ENCODE measurements at regions not wholly inside any gene's neighbourhood (a gene's known extent, or its start where the extent isn't known, plus 50 kb on each side); places are given as distances from the start of the nearest gene placed in this dataset.

- no peak for DNase-seq (ENCODE audit: low spot score)
Measured at GRCh38 chr9:119020284-119020683, 349.0 kb downstream of the BRINP1 start.

GRCh38 chr9:119020730-119021333 is 348.4 kb downstream of the BRINP1 start:
- DNase-seq (ENCODE audit: low spot score), result no peak

GRCh38 chr9:119026120-119026519 is 343.1 kb downstream of the BRINP1 start:
- DNase-seq (ENCODE audit: low spot score), result no peak

- DNase-seq (ENCODE audit: low spot score), result no peak
Measured at GRCh38 chr9:119027901-119028699, 341.1 kb downstream of the BRINP1 start.

- no peak for DNase-seq (ENCODE audit: low spot score)
Measured at GRCh38 chr9:119029886-119030285, 339.3 kb downstream of the BRINP1 start.

GRCh38 chr9:119033596-119033995 is 335.6 kb downstream of the BRINP1 start:
- DNase-seq (ENCODE audit: low spot score), result no peak

- DNase-seq (ENCODE audit: low spot score), result no peak
Measured at GRCh38 chr9:119036969-119037368, 332.3 kb downstream of the BRINP1 start.

GRCh38 chr9:119043996-119044395 is 325.2 kb downstream of the BRINP1 start:
- DNase-seq (ENCODE audit: low spot score), result no peak

- DNase-seq (ENCODE audit: low spot score), result no peak
Measured at GRCh38 chr9:119044806-119045205, 324.4 kb downstream of the BRINP1 start.

- no peak for DNase-seq (ENCODE audit: low spot score)
Measured at GRCh38 chr9:119047513-119048307, 321.5 kb downstream of the BRINP1 start.

- DNase-seq (ENCODE audit: low spot score), result no peak
Measured at GRCh38 chr9:119050281-119050680, 319.0 kb downstream of the BRINP1 start.

GRCh38 chr9:119052339-119053030 is 316.8 kb downstream of the BRINP1 start:
- no peak for DNase-seq (ENCODE audit: low spot score)

- DNase-seq (ENCODE audit: low spot score), result no peak
Measured at GRCh38 chr9:119053070-119053469, 316.2 kb downstream of the BRINP1 start.

GRCh38 chr9:119060629-119061385 is 308.4 kb downstream of the BRINP1 start:
- DNase-seq (ENCODE audit: low spot score), result no peak

GRCh38 chr9:119071636-119072035 is 297.6 kb downstream of the BRINP1 start:
- no peak for DNase-seq (ENCODE audit: low spot score)

GRCh38 chr9:119074017-119074416 is 295.2 kb downstream of the BRINP1 start:
- DNase-seq (ENCODE audit: low spot score), result no peak

GRCh38 chr9:119078015-119078414 is 291.2 kb downstream of the BRINP1 start:
- DNase-seq (ENCODE audit: low spot score), result no peak

GRCh38 chr9:119083673-119084072 is 285.6 kb downstream of the BRINP1 start:
- DNase-seq (ENCODE audit: low spot score), result no peak

GRCh38 chr9:119086590-119086989 is 282.6 kb downstream of the BRINP1 start:
- DNase-seq (ENCODE audit: low spot score), result no peak

- no peak for DNase-seq (ENCODE audit: low spot score)
Measured at GRCh38 chr9:119088002-119088547, 281.2 kb downstream of the BRINP1 start.

- no peak for DNase-seq (ENCODE audit: low spot score)
Measured at GRCh38 chr9:119091074-119091473, 278.2 kb downstream of the BRINP1 start.

Data from CD4-positive, alpha-beta T cell treated with Interleukin-15 for 4 hours (primary cell).